ENCODE measurements at regions not wholly inside any gene's neighbourhood (a gene's known extent, or its start where the extent isn't known, plus 50 kb on each side); places are given as distances from the start of the nearest gene placed in this dataset.
"Not testable (repeated sequence)": the region's sequence is repeated elsewhere in the genome, so short reads cannot be mapped to it uniquely, and the experiment has no call there.

DNA sequence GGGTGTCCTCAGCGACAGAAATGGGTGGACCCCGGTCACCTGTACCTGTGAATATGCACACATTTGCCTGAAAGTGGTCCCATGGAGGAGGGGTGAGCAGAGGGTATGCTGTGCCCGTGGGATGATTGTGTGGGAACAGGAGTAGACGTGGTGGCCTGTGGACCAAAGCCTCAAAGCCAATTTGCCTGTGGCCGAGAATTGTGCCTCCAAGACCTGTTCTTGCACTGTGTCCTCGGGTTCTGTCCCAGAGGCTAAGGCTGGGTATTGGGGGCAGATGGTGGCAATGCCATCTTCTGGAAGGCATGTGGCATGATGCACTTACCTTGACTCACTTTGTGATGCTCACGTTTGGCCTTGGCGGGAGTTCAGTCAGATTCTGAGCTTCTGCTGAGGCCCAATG, 351.0 kb downstream of the TCERG1L start:
- no peak for DNase-seq (ENCODE audit: low read depth)

DNA sequence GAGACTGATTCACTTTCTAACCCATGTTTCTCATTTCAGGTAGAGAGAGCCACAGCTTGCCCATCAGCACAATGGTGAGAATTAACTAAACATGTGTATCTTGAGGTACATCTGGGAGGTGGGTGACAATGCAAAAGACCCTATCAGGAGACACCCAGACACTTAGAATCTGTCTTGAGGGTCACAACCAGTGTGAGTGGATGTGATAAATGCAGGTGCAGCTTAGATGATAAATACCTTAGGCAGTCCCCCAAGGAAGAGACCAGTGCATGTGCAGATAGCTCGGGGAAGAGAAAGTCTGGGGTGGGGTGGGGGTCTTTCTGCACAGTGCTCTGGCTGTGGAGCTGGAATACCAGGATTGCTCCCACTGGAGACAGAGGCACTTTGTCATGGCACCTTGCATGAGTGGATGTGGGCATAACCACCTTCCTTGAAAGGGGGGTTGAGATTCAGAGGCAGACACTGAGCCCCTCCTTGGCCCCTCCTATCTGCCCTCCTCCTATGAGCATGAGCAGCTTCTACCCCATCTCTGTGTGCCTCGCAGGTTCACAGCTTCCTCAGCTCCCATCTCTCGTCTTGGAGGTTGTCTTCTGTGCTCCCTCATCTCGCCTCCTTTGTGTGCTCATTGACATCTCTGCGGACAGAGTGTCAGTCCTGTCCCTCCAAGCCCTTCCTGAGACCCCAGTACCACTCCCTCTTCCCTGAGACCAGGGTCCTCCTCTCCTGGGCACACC, 349.8 kb downstream of the TCERG1L start:
- DNase-seq (ENCODE audit: low read depth), result no peak

DNA sequence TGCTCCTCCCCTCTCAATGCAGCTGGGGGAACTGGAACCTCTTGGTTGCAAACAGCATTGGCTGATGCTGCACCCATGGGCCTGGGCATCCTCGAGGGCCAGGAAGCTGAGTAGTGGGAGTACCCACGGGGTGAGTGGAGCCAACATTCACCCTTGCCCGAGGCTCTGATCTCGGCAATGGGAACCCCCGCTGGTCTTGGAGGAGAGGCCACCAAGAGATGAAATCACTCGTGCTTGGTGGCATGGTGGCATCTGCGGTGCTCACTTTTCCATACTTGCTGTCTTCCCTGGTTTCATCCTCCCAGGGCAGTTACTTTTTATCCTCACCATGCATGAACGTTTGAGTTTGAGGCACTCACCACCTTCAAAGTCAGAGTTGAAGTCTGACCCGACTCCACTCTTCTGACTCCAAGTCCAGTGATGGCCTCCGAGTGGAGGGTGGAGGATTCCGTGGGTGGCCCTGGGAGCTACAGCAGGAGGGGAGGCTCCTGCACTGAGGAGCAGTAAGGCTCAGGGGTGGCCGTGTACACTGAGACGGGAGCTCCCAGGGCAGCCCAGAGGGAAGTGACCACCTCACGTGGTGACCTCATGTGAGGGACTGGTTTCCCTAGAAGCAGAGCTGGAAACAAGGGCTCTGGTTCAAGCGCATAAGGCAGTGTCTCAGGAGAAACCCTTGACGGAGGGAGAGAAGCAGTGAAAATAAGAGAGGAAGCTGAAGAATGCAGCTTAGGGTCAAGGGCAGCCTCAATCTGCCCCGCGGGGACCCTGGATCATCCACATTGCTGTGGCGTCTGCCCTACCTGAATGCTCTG, 349.1 kb downstream of the TCERG1L start:
- DNase-seq (ENCODE audit: low read depth), result no peak

DNA sequence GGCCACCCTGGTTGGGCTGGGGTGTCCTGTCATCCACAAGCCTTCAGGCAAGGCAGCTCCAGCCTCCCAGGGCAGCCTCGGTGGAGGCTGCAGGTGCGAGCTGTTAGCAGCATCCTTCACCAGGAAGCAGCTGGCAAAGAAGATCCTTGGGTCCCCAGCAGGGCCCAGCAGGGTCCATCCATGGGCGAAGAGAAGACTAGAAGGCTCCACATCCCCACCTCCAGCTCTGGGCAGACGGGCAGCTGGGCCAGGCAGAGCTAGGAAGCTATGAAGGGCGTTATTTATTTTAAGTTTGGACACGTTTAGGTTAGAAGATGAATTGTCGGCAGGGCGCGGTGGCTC, 348.5 kb downstream of the TCERG1L start:
- DNase-seq (ENCODE audit: low read depth), result no peak

DNA sequence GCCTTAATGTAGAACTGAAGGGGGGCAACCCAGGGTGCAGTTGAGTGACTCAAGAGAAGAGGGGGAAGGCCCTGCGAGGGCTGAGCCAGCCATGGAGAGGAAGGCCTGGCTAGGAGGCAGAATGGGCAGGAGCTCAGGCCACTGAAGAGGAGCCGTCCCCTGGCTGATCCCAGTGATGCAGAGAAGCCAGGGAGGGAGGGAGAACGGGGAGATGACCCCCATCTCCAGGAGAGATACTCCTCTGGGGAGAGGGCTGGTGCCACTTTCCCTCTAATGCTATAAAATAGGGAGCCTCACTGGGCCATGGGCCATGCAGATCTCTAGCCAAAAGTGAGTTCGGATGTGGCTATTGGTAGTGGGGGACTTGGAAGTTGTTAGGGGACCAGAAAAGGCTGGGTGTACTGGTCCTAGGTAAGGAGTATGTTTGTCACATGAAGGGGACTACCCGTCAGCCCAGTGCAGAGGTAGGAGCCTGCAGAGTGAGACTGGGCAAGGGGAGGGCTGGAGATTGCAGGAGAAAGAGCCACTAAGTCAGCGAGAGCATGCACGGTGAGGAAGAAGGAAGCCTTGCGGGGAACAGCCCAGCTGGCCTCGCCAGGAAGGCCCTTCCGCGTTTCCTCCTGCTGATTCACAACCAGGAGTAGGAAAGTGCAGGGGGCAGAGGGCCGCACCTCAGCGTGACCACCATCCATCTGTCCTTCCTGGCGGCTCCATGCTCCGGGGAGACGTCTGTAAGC, 347.6 kb downstream of the TCERG1L start:
- no peak for DNase-seq (ENCODE audit: low read depth)

DNA sequence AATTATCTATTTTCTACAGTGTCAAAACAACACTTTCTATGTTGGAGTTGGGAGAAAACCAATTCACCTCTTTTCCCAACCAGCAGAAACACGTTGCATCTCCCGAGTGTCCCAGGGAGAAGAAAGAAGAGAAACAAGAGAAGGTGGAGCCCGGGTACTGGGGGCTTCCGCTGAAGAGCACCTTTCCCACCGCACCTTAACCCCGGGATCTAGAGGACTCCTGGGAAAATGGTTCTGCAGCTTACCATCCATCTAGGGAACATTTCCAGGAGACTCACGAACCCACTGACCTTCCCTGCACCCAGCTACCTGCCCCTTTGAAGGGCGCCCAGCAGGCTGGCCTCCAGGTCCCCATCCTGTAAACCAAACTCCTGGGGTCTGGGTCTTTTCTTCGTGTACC, 346.8 kb downstream of the TCERG1L start:
- no peak for DNase-seq (ENCODE audit: low read depth)

DNA sequence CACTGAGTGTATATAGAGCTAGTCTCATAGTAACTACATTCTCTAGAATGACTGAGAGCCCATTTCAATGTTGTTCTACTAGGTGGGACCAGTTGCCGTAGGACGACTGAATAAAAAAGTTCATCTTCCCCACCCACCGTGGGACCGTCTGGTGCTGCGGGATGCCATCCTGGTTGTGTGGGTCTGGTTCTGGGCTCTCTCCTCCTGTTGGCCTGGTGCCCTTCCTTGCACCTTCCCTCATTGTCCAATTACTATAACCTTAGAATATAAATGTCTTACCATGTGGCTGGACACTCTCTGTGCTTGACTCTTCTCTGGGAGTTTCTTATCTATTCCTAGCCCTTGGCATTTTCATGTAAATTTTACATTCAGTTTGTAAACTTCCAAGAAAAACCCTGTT, 344.4 kb downstream of the TCERG1L start:
- no peak for DNase-seq (ENCODE audit: low read depth)

DNA sequence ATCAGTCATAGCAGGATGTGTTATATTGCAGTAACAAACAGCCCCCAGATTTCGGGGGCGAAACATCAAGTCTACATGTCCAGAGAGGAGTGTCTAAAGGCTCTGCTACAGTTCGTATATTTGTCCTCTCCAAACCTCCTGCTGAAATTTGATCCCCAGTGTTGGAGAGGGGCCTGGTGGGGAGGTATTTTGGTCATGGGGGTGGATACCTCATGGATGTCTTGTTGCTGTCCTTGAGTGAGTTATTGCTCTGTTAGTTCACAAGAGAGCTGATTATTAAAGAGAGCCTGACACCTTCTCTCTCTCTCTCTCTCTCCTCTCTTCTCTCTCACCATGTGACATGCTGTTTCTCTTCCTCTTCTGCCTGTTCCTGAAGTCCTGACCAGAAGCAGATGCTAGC, 343.7 kb downstream of the TCERG1L start:
- no peak for DNase-seq (ENCODE audit: low read depth)

DNA sequence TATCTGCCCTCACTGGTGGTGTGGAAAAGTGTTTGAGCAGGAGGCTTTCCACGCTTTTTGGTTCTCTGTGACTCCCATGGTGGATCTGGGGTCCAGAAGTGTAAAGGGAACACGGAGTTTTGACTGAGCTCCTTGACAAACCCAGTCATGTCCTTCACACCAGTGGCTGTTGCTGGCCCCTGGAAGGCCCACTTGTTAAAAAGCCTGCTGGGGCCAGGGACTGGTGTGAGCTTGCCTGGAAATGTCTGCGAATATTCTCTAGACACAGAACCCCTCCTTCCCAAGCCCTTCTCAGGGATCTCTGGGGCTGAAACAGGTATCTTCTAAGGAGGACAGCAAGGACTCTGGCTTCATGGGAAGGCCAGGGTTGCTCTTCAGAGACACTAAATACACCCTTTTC, 343.0 kb downstream of the TCERG1L start:
- DNase-seq (ENCODE audit: low read depth), result no peak

DNA sequence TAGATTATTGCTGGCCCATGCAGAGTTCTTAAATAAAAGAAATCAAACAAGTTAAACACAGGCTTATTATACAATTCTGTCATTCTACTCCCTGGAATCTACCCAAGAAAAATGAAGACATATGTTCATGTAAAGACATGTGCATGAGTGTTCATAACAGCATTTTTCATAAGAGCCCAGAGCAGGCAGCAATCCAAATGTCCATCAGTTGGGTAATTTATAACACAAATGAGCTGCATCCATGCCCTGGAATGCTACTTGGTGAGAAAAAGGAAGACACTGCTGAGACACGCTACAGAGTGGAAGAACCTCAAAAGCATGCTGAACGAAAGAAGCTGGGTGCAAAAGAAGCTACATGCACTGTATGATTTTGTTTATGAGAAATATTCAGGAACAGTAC, 342.6 kb downstream of the TCERG1L start:
- no peak for DNase-seq (ENCODE audit: low read depth)

DNA sequence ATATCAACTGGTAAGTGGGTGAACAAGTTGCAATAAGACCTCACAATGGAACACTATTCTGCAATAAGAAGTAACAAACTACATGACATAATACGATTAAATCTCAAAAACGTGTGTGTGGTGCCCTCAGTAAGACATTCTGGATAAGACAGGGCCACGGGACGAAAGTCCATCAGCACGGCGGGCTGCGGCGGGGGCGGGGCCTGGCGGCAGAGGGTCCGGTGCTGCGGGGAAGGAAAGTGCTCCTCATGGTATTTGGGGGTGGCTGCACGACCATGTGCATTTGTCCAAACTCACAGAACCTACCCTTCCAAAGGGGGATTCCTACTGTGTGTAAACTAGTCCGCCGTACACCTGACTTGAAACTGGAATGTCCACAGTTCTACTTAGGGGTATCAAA, 341.8 kb downstream of the TCERG1L start:
- no peak for DNase-seq (ENCODE audit: low read depth)

DNA sequence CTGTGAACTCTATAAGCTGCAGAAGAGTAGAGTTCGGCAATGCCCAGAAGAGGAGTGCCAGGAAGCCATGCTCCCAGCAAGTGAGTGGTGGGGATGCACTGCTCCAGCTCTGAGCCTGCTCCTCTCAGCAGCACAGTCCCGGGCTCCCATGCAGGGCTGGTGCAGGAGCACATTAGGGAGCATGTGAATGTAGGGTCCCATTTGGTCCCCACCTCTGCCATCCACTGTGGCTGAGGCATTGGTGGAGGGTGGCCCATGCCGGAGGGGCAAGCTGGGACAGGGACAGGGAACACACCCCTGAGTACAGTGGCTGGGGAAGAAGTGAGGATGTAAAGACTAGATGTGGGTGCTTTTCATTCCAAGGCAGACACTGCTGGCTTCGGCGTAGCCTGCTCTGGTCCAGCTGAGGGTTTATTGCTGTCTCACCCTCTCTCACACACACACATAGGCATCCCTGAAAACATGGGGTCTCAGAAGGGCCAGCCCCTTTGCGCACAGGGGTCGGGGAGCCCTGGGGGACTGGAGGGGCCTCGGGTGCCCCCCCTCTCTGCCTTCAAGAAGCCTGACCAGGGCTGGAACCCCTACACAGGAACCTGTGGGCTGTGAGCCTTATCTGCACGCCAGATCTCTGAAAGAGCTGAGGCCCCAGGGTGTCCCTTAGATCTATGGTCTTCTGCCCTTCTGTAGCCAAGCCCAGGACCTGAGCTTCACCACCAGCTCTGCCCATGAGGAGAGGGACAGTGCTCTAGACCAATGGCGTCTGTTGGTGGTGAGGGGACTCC, 341.0 kb downstream of the TCERG1L start:
- no peak for DNase-seq (ENCODE audit: low read depth)

DNA sequence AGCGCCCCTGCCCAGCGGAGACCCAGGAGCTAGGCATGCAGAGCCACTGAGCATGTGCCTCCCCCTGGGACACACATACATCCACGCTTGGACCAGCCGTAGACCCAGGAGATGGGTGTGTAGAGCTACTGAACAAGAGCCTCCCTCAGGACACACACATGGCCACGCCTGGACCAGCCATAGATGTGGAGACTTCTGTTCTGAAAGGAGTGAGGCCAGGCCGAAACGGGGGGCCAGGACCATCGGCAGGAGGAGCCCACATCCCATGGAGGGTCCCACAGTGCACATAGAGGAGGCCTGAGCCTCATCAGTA, 340.4 kb downstream of the TCERG1L start:
- DNase-seq (ENCODE audit: low read depth), result no peak

DNA sequence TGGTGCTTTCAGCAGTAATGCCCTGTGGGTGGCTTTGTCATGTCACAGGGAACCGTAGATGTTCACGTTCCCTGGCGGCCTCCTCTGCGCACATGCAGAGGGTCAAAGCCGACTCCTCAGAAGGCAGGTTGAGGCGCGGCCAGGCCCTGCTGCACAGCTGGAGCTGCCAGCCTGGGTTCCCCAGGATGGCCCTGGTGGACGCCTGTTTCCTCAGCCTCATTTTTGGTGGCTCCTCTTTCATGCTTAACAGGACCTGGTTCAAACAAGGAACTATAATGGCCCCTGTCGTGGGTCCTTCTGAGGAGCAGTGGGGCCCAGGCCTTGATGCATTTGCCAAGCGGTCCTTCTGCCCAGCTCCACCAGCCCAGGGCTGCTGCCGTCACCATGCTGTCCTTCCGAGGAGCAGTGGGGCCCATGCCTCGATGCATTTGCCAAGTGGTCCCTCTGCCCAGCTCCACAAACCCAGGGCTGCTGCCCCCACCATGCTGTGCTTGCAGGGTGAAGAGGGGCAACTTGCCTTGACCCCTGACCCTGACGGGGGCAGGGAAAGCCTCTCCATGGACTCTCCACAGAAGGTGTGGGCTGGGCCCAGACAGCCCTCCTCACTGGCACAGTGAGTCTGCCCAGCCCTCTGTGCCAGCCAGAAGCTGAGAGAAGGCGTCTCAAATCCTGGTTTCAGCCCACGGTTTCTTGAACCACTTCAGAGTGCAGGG, 338.2 kb downstream of the TCERG1L start:
- DNase-seq (ENCODE audit: low read depth), result no peak

DNA sequence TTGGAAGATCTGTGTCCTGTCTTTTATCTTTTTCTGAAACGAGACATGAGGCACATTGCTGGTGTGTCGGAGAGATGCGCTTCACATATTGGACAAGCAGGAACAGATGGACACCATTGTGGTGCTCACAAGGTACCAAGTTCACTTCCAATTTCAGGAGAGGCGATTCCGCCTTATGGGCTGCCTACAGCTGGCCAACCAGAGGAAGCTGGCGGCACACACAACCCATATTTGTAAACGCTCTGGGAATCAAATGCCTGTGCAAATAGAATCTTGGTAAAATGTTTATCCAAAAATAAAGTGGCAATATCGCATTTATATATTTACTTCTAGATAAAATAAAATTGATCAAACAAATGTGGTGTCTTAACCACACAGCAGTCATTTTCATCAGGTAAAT, 337.4 kb downstream of the TCERG1L start:
- DNase-seq (ENCODE audit: low read depth), result no peak

DNA sequence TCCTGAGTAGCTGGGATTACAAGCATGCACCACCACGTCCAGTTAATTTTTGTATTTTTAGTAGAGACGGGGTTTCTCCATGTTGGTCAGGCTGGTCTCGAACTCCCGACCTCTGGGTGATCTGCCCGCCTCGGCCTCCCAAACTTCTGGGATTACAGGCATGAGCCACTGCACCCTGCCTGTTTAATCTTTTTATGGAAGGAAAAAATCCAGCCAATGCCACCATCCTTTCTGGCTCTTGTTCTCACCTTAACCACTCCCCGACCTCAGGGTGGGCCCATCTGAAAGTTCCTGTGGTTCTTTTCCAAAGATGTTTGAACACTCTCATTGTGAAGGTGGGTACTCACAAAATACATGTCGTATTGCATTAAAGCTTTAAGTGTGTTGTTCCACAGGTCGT, 336.2 kb downstream of the TCERG1L start:
- DNase-seq (ENCODE audit: low read depth), result not testable (repeated sequence)

DNA sequence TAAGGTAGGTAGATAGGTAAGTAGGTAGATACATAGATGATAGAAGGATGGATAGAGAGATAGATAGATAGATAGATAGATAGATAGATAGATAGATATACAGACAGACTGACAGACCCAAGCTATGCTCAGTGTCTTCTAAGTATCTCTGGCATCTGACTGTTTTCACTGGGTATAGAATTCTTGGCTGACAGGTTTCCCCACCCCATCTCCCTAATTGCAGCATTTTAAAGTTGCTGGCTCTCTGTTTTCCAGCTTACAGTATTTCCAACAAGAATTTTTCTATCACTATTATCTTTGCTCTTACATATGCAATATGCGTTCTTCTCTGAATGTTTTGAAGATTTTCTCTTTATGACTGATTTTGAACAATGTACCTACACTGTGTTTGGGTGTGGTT, 328.7 kb downstream of the TCERG1L start:
- DNase-seq (ENCODE audit: low read depth), result no peak

DNA sequence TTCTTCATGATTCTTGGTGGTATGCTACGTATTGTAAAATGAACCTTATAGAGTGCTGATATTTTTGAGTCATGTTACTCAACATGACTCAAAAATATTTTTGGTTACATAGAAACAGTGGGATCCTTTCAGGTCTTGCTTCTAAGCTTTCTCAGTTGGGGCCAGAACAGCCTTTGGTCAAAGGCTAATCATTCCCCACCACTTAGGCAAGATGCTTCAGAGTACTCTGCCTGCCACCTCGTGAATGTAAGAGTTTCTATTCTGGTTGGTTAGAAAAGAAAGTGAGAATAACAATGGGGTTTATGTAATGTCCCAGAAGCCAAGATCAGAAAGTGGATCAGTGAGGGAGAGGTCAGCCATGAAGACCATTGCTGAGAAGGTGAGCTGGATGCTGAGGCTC, 327.8 kb downstream of the TCERG1L start:
- DNase-seq (ENCODE audit: low read depth), result no peak

DNA sequence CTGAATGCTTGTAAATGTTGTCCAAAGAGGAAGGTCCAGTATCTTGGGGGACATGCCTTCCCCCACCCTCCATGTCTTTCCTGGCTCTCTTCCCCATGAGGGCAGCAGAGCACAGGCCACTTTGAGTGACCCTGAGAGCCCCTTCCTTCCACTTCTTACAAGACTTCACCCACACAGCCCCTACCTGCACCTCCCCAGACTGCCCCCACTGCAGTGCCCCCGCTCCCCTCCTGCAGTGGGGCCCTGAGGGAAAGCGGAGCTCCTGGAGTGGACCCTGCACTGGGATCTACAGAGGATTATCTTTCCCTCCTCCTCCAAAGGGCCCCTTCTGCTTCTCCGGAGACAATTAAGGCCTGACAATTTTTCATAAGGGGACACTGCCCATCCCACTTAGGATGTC, 326.8 kb downstream of the TCERG1L start:
- DNase-seq (ENCODE audit: low read depth), result no peak

DNA sequence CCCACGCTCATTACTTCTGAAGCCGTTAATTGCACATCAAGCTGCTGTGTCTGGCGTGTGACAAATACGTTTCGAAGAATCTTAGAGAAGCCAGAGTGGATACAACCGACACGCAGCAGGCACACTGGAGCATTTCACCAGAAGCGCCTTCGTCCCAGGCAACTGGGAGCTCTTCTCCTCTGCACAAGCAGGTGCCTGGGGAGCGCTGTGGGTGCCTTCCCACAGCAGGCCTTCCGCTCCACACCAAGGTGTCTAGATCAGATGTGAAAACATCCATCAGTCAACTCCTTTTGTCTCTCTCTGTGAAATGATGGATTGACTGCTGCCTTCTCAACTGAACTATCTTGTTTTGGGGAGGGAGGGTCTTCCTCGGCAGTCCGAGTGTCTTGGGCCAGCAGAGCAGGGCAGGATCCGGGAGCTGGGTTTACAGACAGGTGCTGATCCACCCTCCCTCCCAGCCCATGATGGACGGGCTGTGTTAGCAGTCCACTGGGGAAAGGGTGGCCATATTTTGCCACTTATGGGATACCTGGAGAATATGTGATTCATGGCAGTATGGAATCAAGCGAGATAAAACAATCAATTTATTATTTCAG, 326.3 kb downstream of the TCERG1L start:
- DNase-seq (ENCODE audit: low read depth), result no peak

DNA sequence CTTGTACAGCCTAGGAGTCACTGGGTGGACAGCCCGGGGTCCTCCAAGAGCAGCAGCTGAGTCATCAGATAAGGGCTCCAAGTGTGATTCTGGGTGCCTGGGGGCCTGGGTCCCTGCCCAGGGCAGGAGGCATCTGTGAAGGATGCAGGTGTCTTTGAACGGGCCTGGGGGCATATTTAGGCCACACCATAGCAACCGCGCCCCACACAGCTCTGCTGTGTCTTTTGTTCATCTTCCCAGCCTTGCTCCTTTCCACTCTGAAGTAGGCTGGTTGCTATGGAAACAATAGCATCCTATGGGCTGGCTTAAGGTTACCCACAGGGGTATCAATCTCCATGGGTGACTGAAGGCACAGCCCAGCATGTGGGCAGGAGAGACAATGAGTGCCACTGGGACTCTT, 324.7 kb downstream of the TCERG1L start:
- no peak for DNase-seq (ENCODE audit: low read depth)

Data from HT1080 (cell line).